Mammary epithelial cell (primary cell): ENCODE measurements at regions not wholly inside any gene's neighbourhood (a gene's known extent, or its start where the extent isn't known, plus 50 kb on each side); places are given as distances from the start of the nearest gene placed in this dataset.

Source experiments
- CTCF ChIP-seq, 2 donors: IDR thresholded peaks in 1 of 2; conservative IDR thresholded peaks in 1 of 2; 2 replicates each; pipeline ENCODE4 v1.5.1; 2011 to 2012; ENCODE audit warnings: inconsistent platforms in 2 of 2, low read length in 2 of 2, mild to moderate bottlenecking in 2 of 2, control low read depth in 1 of 2, low read depth in 1 of 2; ENCODE audit not compliant: insufficient read depth in 1 of 2; ENCODE audit errors: extremely low read depth in 1 of 2
- EZH2 ChIP-seq: IDR thresholded peaks from 2 replicates; pipeline ENCODE4 v1.6.1; 2012; ENCODE audit warnings: low read length, inconsistent platforms, borderline replicate concordance

- TF ChIP-seq CTCF (conservative IDR thresholded peaks at IDR 0.05 in 1 of 2, IDR thresholded peaks at IDR 0.05 in 1 of 2; ENCODE audit: extremely low read depth in 1 of 2, insufficient read depth in 1 of 2, low read depth in 1 of 2, low read length in 2 of 2) (no peak), EZH2 (no peak)
Observed at GRCh38 chr11:13183826-13184196, 93.8 kb upstream of the BMAL1 start.
